Trophoblast cell (in vitro differentiated cells and primary cell): ENCODE measurements at regions not wholly inside any gene's neighbourhood (a gene's known extent, or its start where the extent isn't known, plus 50 kb on each side); places are given as distances from the start of the nearest gene placed in this dataset.
"Not testable (repeated sequence)": the region's sequence is repeated elsewhere in the genome, so short reads cannot be mapped to it uniquely, and the experiment has no call there.

ENCODE experiments used
- DNase-seq, 2 donors: peaks; one replicate each; pipeline ENCODE4 v3.0.0-alpha.2; 2016
- H2AFZ ChIP-seq: 2 replicates; pipeline ENCODE4 v1.6.1; 2013; ENCODE audit warnings: low read length, moderate library complexity, mild to moderate bottlenecking; ENCODE audit not compliant: insufficient read depth, poor library complexity
- H2AK5ac ChIP-seq: 2 replicates; pipeline ENCODE4 v1.6.1; 2013; ENCODE audit warnings: mild to moderate bottlenecking, low read length
- H2BK120ac ChIP-seq: 2 replicates; pipeline ENCODE4 v1.6.1; 2013; ENCODE audit warnings: low read length, mild to moderate bottlenecking, moderate library complexity; ENCODE audit not compliant: insufficient read depth, poor library complexity
- H2BK12ac ChIP-seq: 2 replicates; pipeline ENCODE4 v1.6.1; 2013; ENCODE audit warnings: mild to moderate bottlenecking, low read length, moderate library complexity
- H2BK5ac ChIP-seq: 2 replicates; pipeline ENCODE4 v1.6.1; 2013; ENCODE audit warnings: low read length, low read depth, moderate library complexity, mild to moderate bottlenecking; ENCODE audit not compliant: poor library complexity
- H3K14ac ChIP-seq: 2 replicates; pipeline ENCODE4 v1.6.1; 2013; ENCODE audit warnings: mild to moderate bottlenecking, low read length
- H3K18ac ChIP-seq: 2 replicates; pipeline ENCODE4 v1.6.1; 2013; ENCODE audit warnings: mild to moderate bottlenecking, low read length
- H3K23ac ChIP-seq: 2 replicates; pipeline ENCODE4 v1.6.1; 2013; ENCODE audit warnings: low read length
- H3K27ac ChIP-seq: 2 replicates; pipeline ENCODE4 v1.5.1; 2013; ENCODE audit warnings: low read depth, mild to moderate bottlenecking, inconsistent platforms, low read length, moderate library complexity
- H3K27me3 ChIP-seq: 2 replicates; pipeline ENCODE4 v1.6.1; 2013; ENCODE audit warnings: inconsistent platforms, mild to moderate bottlenecking, low read length, moderate library complexity; ENCODE audit not compliant: insufficient read depth
- H3K36me3 ChIP-seq, 2 experiments: 1 replicate in 1 of 2; 2 replicates in 1 of 2; pipeline ENCODE4 v1.6.1; 2013; ENCODE audit warnings: low read length in 2 of 2, mild to moderate bottlenecking in 2 of 2, moderate library complexity in 1 of 2; ENCODE audit not compliant: insufficient read depth in 2 of 2, control insufficient read depth in 1 of 2
- H3K4ac ChIP-seq: 2 replicates; pipeline ENCODE4 v1.6.1; 2013; ENCODE audit warnings: low read depth, mild to moderate bottlenecking, low read length, moderate library complexity
- H3K4me1 ChIP-seq, 2 experiments: 1 replicate in 1 of 2; 2 replicates in 1 of 2; pipeline ENCODE4 v1.6.1; 2013; ENCODE audit warnings: low read length in 2 of 2, mild to moderate bottlenecking in 2 of 2, moderate library complexity in 1 of 2; ENCODE audit not compliant: insufficient read depth in 2 of 2, control insufficient read depth in 1 of 2
- H3K4me2 ChIP-seq: 2 replicates; pipeline ENCODE4 v1.6.1; 2013; ENCODE audit warnings: inconsistent platforms, mild to moderate bottlenecking, low read length, moderate library complexity
- H3K4me3 ChIP-seq: 2 replicates; pipeline ENCODE4 v1.5.1; 2013; ENCODE audit warnings: mild to moderate bottlenecking, low read depth, low read length, inconsistent platforms
- H3K79me1 ChIP-seq: one replicate; pipeline ENCODE4 v1.6.1; 2013; ENCODE audit warnings: low read length
- H3K79me2 ChIP-seq: 2 replicates; pipeline ENCODE4 v1.6.1; 2013; ENCODE audit warnings: low read length, mild to moderate bottlenecking; ENCODE audit not compliant: control insufficient read depth, insufficient read depth, poor library complexity
- H3K9ac ChIP-seq: 2 replicates; pipeline ENCODE4 v1.6.1; 2013; ENCODE audit warnings: mild to moderate bottlenecking, low read length
- H3K9me3 ChIP-seq: 2 replicates; pipeline ENCODE4 v1.6.1; 2013; ENCODE audit warnings: low read depth, mild to moderate bottlenecking, control low read depth, inconsistent platforms, low read length; ENCODE audit not compliant: insufficient read depth
- H4K12ac ChIP-seq: 2 replicates; pipeline ENCODE4 v1.6.1; 2013; ENCODE audit warnings: low read depth, mild to moderate bottlenecking, low read length, moderate library complexity
- H4K8ac ChIP-seq: 2 replicates; pipeline ENCODE4 v1.6.1; 2013; ENCODE audit warnings: low read depth, mild to moderate bottlenecking, low read length, moderate library complexity
- H4K91ac ChIP-seq: one replicate; pipeline ENCODE4 v1.6.1; 2013; ENCODE audit warnings: low read depth, mild to moderate bottlenecking, low read length, moderate library complexity
- WGBS: extraction: QIAGEN DNeasy Blood & Tissue Kit; methylation state at CpG from one replicate; pipeline ENCODE4 v1.1.7; 2013; ENCODE audit warnings: missing lambda C conversion rate; ENCODE audit not compliant: insufficient read length, insufficient coverage; ENCODE audit errors: extremely low coverage; 5-methylcytosine and 5-hydroxymethylcytosine counted together

- H2AFZ ChIP-seq, H3K23ac ChIP-seq, H3K9me3 ChIP-seq, H2AK5ac ChIP-seq, H2BK5ac ChIP-seq, H4K8ac ChIP-seq, H3K27ac ChIP-seq, H3K14ac ChIP-seq, H3K9ac ChIP-seq, H3K79me1 ChIP-seq, H3K4me3 ChIP-seq, H3K4me2 ChIP-seq, H3K4me1 ChIP-seq, H3K27me3 ChIP-seq, H3K4ac ChIP-seq, DNase-seq, H3K79me2 ChIP-seq, H2BK120ac ChIP-seq, H3K18ac ChIP-seq, H4K12ac ChIP-seq, H2BK12ac ChIP-seq, H3K36me3 ChIP-seq, H4K91ac ChIP-seq: not testable (repeated sequence)
- WGBS: no CpG with 5 or more reads among the region's 3 CpGs
These were observed 1180.9 kb downstream of the REEP3 start for GRCh38 chr10:64702086-64702485.

- H4K91ac ChIP-seq: no peak overlapping the region
- no peaks in the 10 kb centered on the region for H3K79me2 ChIP-seq
- no peak overlapping the region for H4K12ac ChIP-seq
- DNase-seq: no peak
- no peak overlapping the region for H4K8ac ChIP-seq
- H3K23ac ChIP-seq: no peak overlapping the region
- no peak overlapping the region for H2AK5ac ChIP-seq
- no peak overlapping the region for H2BK5ac ChIP-seq
- H2BK12ac ChIP-seq: no peak overlapping the region
- H3K27ac ChIP-seq: no peak overlapping the region
- H3K9ac ChIP-seq: no peak overlapping the region
- H3K9me3 ChIP-seq: no peaks in the 10 kb centered on the region
- H3K27me3 ChIP-seq: no peaks in the 10 kb centered on the region
- H3K4ac ChIP-seq: no peak overlapping the region
- H2AFZ ChIP-seq: no peak overlapping the region
- H3K4me3 ChIP-seq: no peak overlapping the region
- no peak overlapping the region for H2BK120ac ChIP-seq
- H3K4me2 ChIP-seq: no peak overlapping the region
- H3K79me1 ChIP-seq: no peaks in the 10 kb centered on the region
- no peaks in the 10 kb centered on the region for H3K36me3 ChIP-seq
- H3K14ac ChIP-seq: no peak overlapping the region
- no peak overlapping the region for H3K18ac ChIP-seq
- WGBS: no CpG with 5 or more reads among the region's 3 CpGs
- H3K4me1 ChIP-seq: no peaks in the 10 kb centered on the region
These were observed 1187.9 kb downstream of the REEP3 start for GRCh38 chr10:64708884-64709681.

- Histone ChIP-seq H4K91ac (no peak overlapping the region), H3K4ac (no peak overlapping the region), H3K36me3 (no peaks in the 10 kb centered on the region), H3K14ac (no peak overlapping the region), H3K4me3 (no peak overlapping the region), H3K79me1 (no peaks in the 10 kb centered on the region), H4K12ac (no peak overlapping the region), H2AFZ (no peak overlapping the region), H3K4me2 (no peak overlapping the region), H3K4me1 (no peaks in the 10 kb centered on the region), H2BK5ac (no peak overlapping the region), H2BK120ac (no peak overlapping the region), H3K9me3 (no peaks in the 10 kb centered on the region), H2AK5ac (no peak overlapping the region), H3K18ac (no peak overlapping the region), H3K27ac (no peak overlapping the region), H4K8ac (no peak overlapping the region), H3K27me3 (no peaks in the 10 kb centered on the region), H3K9ac (no peak overlapping the region), H3K23ac (no peak overlapping the region), H3K79me2 (no peaks in the 10 kb centered on the region), H2BK12ac (no peak overlapping the region)
- DNase-seq: no peak
These were observed 1205.3 kb downstream of the REEP3 start for GRCh38 chr10:64726466-64726865.

GRCh38 chr10:64731016-64731415, 1209.8 kb downstream of the REEP3 start:
- H2AFZ ChIP-seq: no peak overlapping the region
- H3K4me1 ChIP-seq: no peaks in the 10 kb centered on the region
- H4K8ac ChIP-seq: no peak overlapping the region
- no peak overlapping the region for H3K4ac ChIP-seq
- no peak overlapping the region for H3K14ac ChIP-seq
- H2BK12ac ChIP-seq: no peak overlapping the region
- no peak overlapping the region for H2BK5ac ChIP-seq
- no peaks in the 10 kb centered on the region for H3K9me3 ChIP-seq
- H3K4me2 ChIP-seq: no peak overlapping the region
- no peak overlapping the region for H3K18ac ChIP-seq
- DNase-seq: no peak
- no peak overlapping the region for H3K9ac ChIP-seq
- no peak overlapping the region for H3K27ac ChIP-seq
- H4K12ac ChIP-seq: no peak overlapping the region
- no peaks in the 10 kb centered on the region for H3K79me2 ChIP-seq
- no peak overlapping the region for H2BK120ac ChIP-seq
- no peaks in the 10 kb centered on the region for H3K79me1 ChIP-seq
- no peak overlapping the region for H2AK5ac ChIP-seq
- no peak overlapping the region for H3K4me3 ChIP-seq
- H3K36me3 ChIP-seq: no peaks in the 10 kb centered on the region
- H3K23ac ChIP-seq: no peak overlapping the region
- H4K91ac ChIP-seq: no peak overlapping the region
- H3K27me3 ChIP-seq: no peaks in the 10 kb centered on the region
